ENCODE measurements at regions not wholly inside any gene's neighbourhood (a gene's known extent, or its start where the extent isn't known, plus 50 kb on each side); places are given as distances from the start of the nearest gene placed in this dataset.

- no peak for TF ChIP-seq POLR2A (IDR thresholded peaks at IDR 0.05)
- no peak for TF ChIP-seq CTCF (IDR thresholded peaks at IDR 0.05)
- 45 to 62% methylated on average over 8 of the region's 8 CpGs for WGBS, 2 donors
- ATAC-seq = no peak
- H3K4me3 ChIP-seq = no peak overlapping the region
- H3K27ac ChIP-seq = no peak overlapping the region
- H3K4me1 ChIP-seq = no peaks in the 10 kb centered on the region
- no peaks in the 10 kb centered on the region for H3K36me3 ChIP-seq (replicated peaks in 1 of 2; ENCODE audit: insufficient read depth in 1 of 2, low read depth in 2 of 2)
- intact Hi-C loops (cut with DNase I) = no loop called here
- H3K9me3 ChIP-seq = no peaks in the 10 kb centered on the region
- no peaks in the 10 kb centered on the region for H3K27me3 ChIP-seq
- no peak for DNase-seq
Measured at GRCh38 chr3:152671446-152672319, 163.2 kb upstream of the P2RY1 start.

GRCh38 chr3:152672320-152672649 lies 162.6 kb upstream of the P2RY1 start:
- Histone ChIP-seq H3K27me3 (no peaks in the 10 kb centered on the region), H3K27ac (no peak overlapping the region), H3K36me3 (replicated peaks in 1 of 2; ENCODE audit: insufficient read depth in 1 of 2, low read depth in 2 of 2) (no peaks in the 10 kb centered on the region), H3K4me3 (no peak overlapping the region), H3K4me1 (no peaks in the 10 kb centered on the region), H3K9me3 (no peaks in the 10 kb centered on the region)
- intact Hi-C loops (cut with DNase I) = no loop called here
- ATAC-seq (no peak), DNase-seq (no peak)
- TF ChIP-seq POLR2A (IDR thresholded peaks at IDR 0.05) = no peak
- TF ChIP-seq CTCF (IDR thresholded peaks at IDR 0.05) = no peak
- WGBS, 2 donors = 42 to 45% methylated on average over 3 of the region's 3 CpGs

GRCh38 chr3:152676810-152677379 lies 158.0 kb upstream of the P2RY1 start:
- DNase-seq (no peak), ATAC-seq (no peak)
- WGBS, 2 donors = 71 to 76% methylated on average over 2 of the region's 2 CpGs
- Histone ChIP-seq H3K4me3 (no peak overlapping the region), H3K9me3 (no peaks in the 10 kb centered on the region), H3K27me3 (no peaks in the 10 kb centered on the region), H3K4me1 (no peaks in the 10 kb centered on the region), H3K36me3 (replicated peaks in 1 of 2; ENCODE audit: insufficient read depth in 1 of 2, low read depth in 2 of 2) (no peaks in the 10 kb centered on the region), H3K27ac (no peak overlapping the region)
- TF ChIP-seq POLR2A (IDR thresholded peaks at IDR 0.05) (no peak), CTCF (IDR thresholded peaks at IDR 0.05) (no peak)
- intact Hi-C loops (cut with DNase I) = no loop called here

GRCh38 chr3:152677491-152677890 lies 157.4 kb upstream of the P2RY1 start:
- ATAC-seq (no peak), DNase-seq (no peak)
- Histone ChIP-seq H3K4me3 (no peak overlapping the region), H3K36me3 (replicated peaks in 1 of 2; ENCODE audit: insufficient read depth in 1 of 2, low read depth in 2 of 2) (no peaks in the 10 kb centered on the region), H3K27ac (no peak overlapping the region), H3K9me3 (no peaks in the 10 kb centered on the region), H3K4me1 (no peaks in the 10 kb centered on the region), H3K27me3 (no peaks in the 10 kb centered on the region)
- WGBS, 2 donors = 48 to 53% methylated on average over 2 of the region's 2 CpGs
- intact Hi-C loops (cut with DNase I) = no loop called here
- TF ChIP-seq POLR2A (IDR thresholded peaks at IDR 0.05) (no peak), CTCF (IDR thresholded peaks at IDR 0.05) (no peak)

- intact Hi-C loops (cut with DNase I) = no loop called here
- H3K9me3 ChIP-seq = no peaks in the 10 kb centered on the region
- H3K4me1 ChIP-seq = no peaks in the 10 kb centered on the region
- TF ChIP-seq POLR2A (IDR thresholded peaks at IDR 0.05) = no peak
- TF ChIP-seq CTCF (IDR thresholded peaks at IDR 0.05) = no peak
- H3K27me3 ChIP-seq = no peaks in the 10 kb centered on the region
- ATAC-seq (no peak), DNase-seq (no peak)
- no peak overlapping the region for H3K27ac ChIP-seq
- no peak overlapping the region for H3K4me3 ChIP-seq
- H3K36me3 ChIP-seq (replicated peaks in 1 of 2; ENCODE audit: insufficient read depth in 1 of 2, low read depth in 2 of 2) = no peaks in the 10 kb centered on the region
Measured at GRCh38 chr3:152682477-152682876, 152.5 kb upstream of the P2RY1 start.

Data from body of pancreas (tissue), 4 donors.